Keratinocyte (primary cell): ENCODE measurements at regions not wholly inside any gene's neighbourhood (a gene's known extent, or its start where the extent isn't known, plus 50 kb on each side); places are given as distances from the start of the nearest gene placed in this dataset.

ENCODE experiments used
- DNase-seq: peaks from one replicate; pipeline ENCODE4 v3.0.0-alpha.2; 2011; ENCODE audit warnings: low read depth, missing footprints, low spot score
- FAIRE-seq: peaks from 2 replicates; lab custom pipeline; 2011; peaks lifted over from hg19 to GRCh38; lab: Jason Lieb, UNC
- H2AFZ ChIP-seq: 2 replicates; pipeline ENCODE4 v1.6.0; 2012; ENCODE audit warnings: low read length, control low read depth, inconsistent platforms; ENCODE audit not compliant: control insufficient read depth
- H3K27ac ChIP-seq: 2 replicates; pipeline ENCODE4 v1.5.1; 2011; ENCODE audit warnings: low read length; ENCODE audit not compliant: control insufficient read depth, insufficient read depth
- H3K27me3 ChIP-seq: 3 replicates; pipeline ENCODE4 v1.6.0; 2011; ENCODE audit warnings: low read length; ENCODE audit not compliant: control insufficient read depth, insufficient read depth; ENCODE audit errors: extremely low read depth
- H3K36me3 ChIP-seq, 2 experiments: 2 replicates in 1 of 2; 3 replicates in 1 of 2; pipeline ENCODE4 v1.5.1; 2011; ENCODE audit warnings: low read length in 2 of 2, mild to moderate bottlenecking in 1 of 2; ENCODE audit not compliant: control insufficient read depth in 2 of 2, insufficient read depth in 2 of 2; ENCODE audit errors: extremely low read depth in 1 of 2
- H3K4me1 ChIP-seq: 3 replicates; pipeline ENCODE4 v1.5.1; 2011; ENCODE audit warnings: low read length; ENCODE audit not compliant: control insufficient read depth, insufficient read depth; ENCODE audit errors: extremely low read depth
- H3K4me2 ChIP-seq: 3 replicates; pipeline ENCODE4 v1.6.0; 2011; ENCODE audit warnings: low read depth, low read length; ENCODE audit not compliant: control insufficient read depth, insufficient read depth; ENCODE audit errors: extremely low read depth
- H3K4me3 ChIP-seq, 3 experiments: fragments of 200-600 bp in 1 of 3; sonication (generic) in 1 of 3; 2 replicates in 2 of 3; 3 replicates in 1 of 3; pipeline ENCODE4 v1.5.1; 2011 to 2016; ENCODE audit warnings: low read length in 3 of 3, mild to moderate bottlenecking in 3 of 3, control low read depth in 2 of 3, inconsistent platforms in 1 of 3, low read depth in 1 of 3, mixed read lengths in 1 of 3, mixed run types in 1 of 3, moderate library complexity in 1 of 3; ENCODE audit not compliant: control insufficient read depth in 2 of 3, insufficient read depth in 2 of 3; ENCODE audit errors: extremely low read depth in 1 of 3
- H3K79me2 ChIP-seq: 2 replicates; pipeline ENCODE4 v1.6.0; 2012; ENCODE audit warnings: low read length; ENCODE audit not compliant: control insufficient read depth, insufficient read depth
- H3K9ac ChIP-seq: 3 replicates; pipeline ENCODE4 v1.6.0; 2011; ENCODE audit warnings: low read length; ENCODE audit not compliant: control insufficient read depth, insufficient read depth; ENCODE audit errors: extremely low read depth
- H3K9me1 ChIP-seq: 3 replicates; pipeline ENCODE4 v1.6.0; 2011; ENCODE audit warnings: low read length; ENCODE audit not compliant: control insufficient read depth, insufficient read depth; ENCODE audit errors: extremely low read depth
- H3K9me3 ChIP-seq: 2 replicates; pipeline ENCODE4 v1.5.1; 2012; ENCODE audit warnings: low read depth, low read length; ENCODE audit not compliant: control insufficient read depth
- H4K20me1 ChIP-seq: 3 replicates; pipeline ENCODE4 v1.6.0; 2011; ENCODE audit warnings: low read length; ENCODE audit not compliant: control insufficient read depth, insufficient read depth; ENCODE audit errors: extremely low read depth
- EZH2 ChIP-seq: IDR thresholded peaks from one replicate; pipeline ENCODE4 v1.6.1; 2012; ENCODE audit warnings: inconsistent platforms, mild to moderate bottlenecking, low read length, moderate library complexity
- dilution Hi-C: fragments of 300-500 bp; cut with MboI; formaldehyde crosslinking; loops from one replicate; pipeline ENCODE4 v1.7.0; 2020; ENCODE audit warnings: low sequenced_read_pairs; ENCODE audit not compliant: extremely low pct_ligation_motif_present
- TF ChIP-seq, protein P1 (sequence below), 3 experiments: IDR thresholded peaks in 1 of 3; conservative IDR thresholded peaks in 1 of 3; optimal IDR thresholded peaks in 1 of 3; 2 replicates in 2 of 3; 3 replicates in 1 of 3; pipeline versions ENCODE3 to v1.5.1; 2011; ENCODE audit warnings: low read length in 3 of 3, mild to moderate bottlenecking in 3 of 3, moderate library complexity in 2 of 3, control low read depth in 1 of 3, inconsistent platforms in 1 of 3; ENCODE audit not compliant: insufficient read depth in 2 of 3; ENCODE audit errors: extremely low read depth in 1 of 3

DNA sequence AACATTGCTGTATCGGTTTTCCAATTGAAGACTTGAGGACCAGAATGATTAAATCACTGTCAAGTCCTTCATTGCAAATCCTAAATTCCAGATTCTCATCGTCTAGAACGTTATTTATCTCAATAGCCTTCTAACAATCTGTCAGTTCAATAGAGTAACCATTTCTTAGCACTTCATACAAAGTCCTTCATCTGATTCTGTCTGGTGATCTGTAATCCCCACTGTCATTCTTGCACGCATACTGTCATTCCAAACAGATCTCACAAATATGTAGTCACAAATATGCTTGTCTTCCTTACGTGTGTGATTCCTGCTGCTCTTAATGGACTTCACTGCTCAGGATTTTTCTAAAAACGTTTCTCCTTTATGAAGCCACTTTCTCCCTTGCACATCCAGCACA is 1197.5 kb downstream of the EFNB2 start:
- Histone ChIP-seq H3K36me3 (no peaks in the 10 kb centered on the region), H3K27me3 (no peaks in the 10 kb centered on the region), H3K27ac (no peak overlapping the region), H3K9me1 (no peaks in the 10 kb centered on the region), H3K4me2 (no peak overlapping the region), H2AFZ (no peak overlapping the region), H3K79me2 (no peaks in the 10 kb centered on the region), H3K4me3 (no peak overlapping the region), H3K9ac (no peak overlapping the region), H3K9me3 (no peaks in the 10 kb centered on the region), H3K4me1 (no peaks in the 10 kb centered on the region), H4K20me1 (no peaks in the 10 kb centered on the region)
- dilution Hi-C loops, result no loop called here
- FAIRE-seq (no peak), DNase-seq (no peak)
- TF ChIP-seq EZH2, result no peak
- TF ChIP-seq, protein P1, sequence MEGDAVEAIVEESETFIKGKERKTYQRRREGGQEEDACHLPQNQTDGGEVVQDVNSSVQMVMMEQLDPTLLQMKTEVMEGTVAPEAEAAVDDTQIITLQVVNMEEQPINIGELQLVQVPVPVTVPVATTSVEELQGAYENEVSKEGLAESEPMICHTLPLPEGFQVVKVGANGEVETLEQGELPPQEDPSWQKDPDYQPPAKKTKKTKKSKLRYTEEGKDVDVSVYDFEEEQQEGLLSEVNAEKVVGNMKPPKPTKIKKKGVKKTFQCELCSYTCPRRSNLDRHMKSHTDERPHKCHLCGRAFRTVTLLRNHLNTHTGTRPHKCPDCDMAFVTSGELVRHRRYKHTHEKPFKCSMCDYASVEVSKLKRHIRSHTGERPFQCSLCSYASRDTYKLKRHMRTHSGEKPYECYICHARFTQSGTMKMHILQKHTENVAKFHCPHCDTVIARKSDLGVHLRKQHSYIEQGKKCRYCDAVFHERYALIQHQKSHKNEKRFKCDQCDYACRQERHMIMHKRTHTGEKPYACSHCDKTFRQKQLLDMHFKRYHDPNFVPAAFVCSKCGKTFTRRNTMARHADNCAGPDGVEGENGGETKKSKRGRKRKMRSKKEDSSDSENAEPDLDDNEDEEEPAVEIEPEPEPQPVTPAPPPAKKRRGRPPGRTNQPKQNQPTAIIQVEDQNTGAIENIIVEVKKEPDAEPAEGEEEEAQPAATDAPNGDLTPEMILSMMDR (optimal IDR thresholded peaks at IDR 0.05 in 1 of 3, IDR thresholded peaks at IDR 0.05 in 1 of 3, conservative IDR thresholded peaks at IDR 0.05 in 1 of 3; ENCODE audit: extremely low read depth in 1 of 3, insufficient read depth in 2 of 3, low read length in 3 of 3), result no peak

DNA sequence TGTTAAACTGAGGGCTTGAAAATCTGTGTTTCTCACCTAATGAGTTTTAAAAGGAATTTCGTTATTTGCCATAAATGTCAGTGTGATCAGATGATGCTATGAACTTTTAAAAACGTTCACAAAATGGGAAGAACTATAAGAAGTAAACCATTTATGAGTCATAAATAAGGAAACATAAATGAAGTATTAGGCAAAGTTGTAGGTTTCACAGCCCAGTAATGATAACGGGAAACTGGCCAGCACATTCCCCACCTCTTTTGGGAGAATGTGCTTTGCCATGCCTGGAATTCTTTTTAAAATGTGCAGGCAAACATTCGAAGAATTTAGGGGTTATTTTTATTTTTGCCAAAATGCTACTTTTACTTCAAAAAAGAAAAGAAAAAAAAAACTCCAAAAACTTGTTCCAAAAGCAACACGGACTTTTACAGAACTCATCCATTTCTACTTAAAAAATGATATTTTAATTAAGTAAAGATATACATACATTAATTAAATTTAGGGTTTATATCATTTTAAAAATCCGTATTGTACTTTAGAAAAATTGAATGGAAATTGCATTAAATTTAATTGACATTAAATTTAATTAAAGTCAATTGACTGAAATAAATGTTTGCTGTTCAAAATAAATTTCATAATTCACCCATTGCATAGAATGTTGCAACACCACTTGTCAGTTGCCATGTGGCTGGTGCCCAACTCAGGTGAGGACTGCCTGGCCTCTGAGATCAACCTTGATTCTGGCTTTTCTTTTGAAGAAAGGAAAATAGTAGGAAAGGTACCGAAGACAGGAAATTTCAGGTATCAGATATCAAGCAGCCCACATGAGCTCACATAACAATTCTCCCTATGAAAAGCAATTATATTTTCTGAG is 1198.5 kb downstream of the EFNB2 start:
- DNase-seq (no peak), FAIRE-seq (no peak)
- Histone ChIP-seq H3K4me1 (no peaks in the 10 kb centered on the region), H2AFZ (no peak overlapping the region), H3K9me3 (no peaks in the 10 kb centered on the region), H3K27ac (no peak overlapping the region), H3K4me2 (no peak overlapping the region), H3K9me1 (no peaks in the 10 kb centered on the region), H3K9ac (no peak overlapping the region), H3K4me3 (no peak overlapping the region), H3K79me2 (no peaks in the 10 kb centered on the region), H4K20me1 (no peaks in the 10 kb centered on the region), H3K27me3 (no peaks in the 10 kb centered on the region), H3K36me3 (no peaks in the 10 kb centered on the region)
- dilution Hi-C loops, result no loop called here
- TF ChIP-seq EZH2, result no peak
- TF ChIP-seq, protein P1 (optimal IDR thresholded peaks at IDR 0.05 in 1 of 3, IDR thresholded peaks at IDR 0.05 in 1 of 3, conservative IDR thresholded peaks at IDR 0.05 in 1 of 3; ENCODE audit: extremely low read depth in 1 of 3, insufficient read depth in 2 of 3, low read length in 3 of 3), result no peak
